Loucy (cell line): ENCODE measurements at regions not wholly inside any gene's neighbourhood (a gene's known extent, or its start where the extent isn't known, plus 50 kb on each side); places are given as distances from the start of the nearest gene placed in this dataset.

Source experiments
- H2AFZ ChIP-seq: fragments of 200-600 bp; sonication (generic); 2 replicates; pipeline ENCODE4 v1.6.0; 2016; ENCODE audit warnings: antibody characterized with exemption, mild to moderate bottlenecking, low read length, moderate library complexity
- H3F3A ChIP-seq: fragments of 200-600 bp; 2 replicates; pipeline ENCODE4 v1.6.0; 2016; ENCODE audit warnings: antibody characterized with exemption, low read depth, mild to moderate bottlenecking
- H3K27me3 ChIP-seq: fragments of 200-600 bp; sonication (generic); 2 replicates; pipeline ENCODE4 v1.6.1; 2014; ENCODE audit warnings: low read length, mild to moderate bottlenecking; ENCODE audit not compliant: insufficient read depth, poor library complexity, severe bottlenecking
- H3K36me3 ChIP-seq: fragments of 200-600 bp; sonication (generic); 2 replicates; pipeline ENCODE4 v1.6.1; 2016; ENCODE audit warnings: low read length; ENCODE audit not compliant: insufficient read depth
- H3K4me1 ChIP-seq: fragments of 200-600 bp; sonication (generic); 2 replicates; pipeline ENCODE4 v1.5.1; 2014; ENCODE audit warnings: low read length, mild to moderate bottlenecking; ENCODE audit not compliant: insufficient read depth, poor library complexity, severe bottlenecking
- H3K4me2 ChIP-seq: fragments of 200-600 bp; sonication (generic); 2 replicates; pipeline ENCODE4 v1.6.0; 2014; ENCODE audit warnings: antibody characterized with exemption, low read length, low read depth, mild to moderate bottlenecking; ENCODE audit not compliant: poor library complexity, severe bottlenecking
- H3K4me3 ChIP-seq: fragments of 200-600 bp; sonication (generic); 2 replicates; pipeline ENCODE4 v1.5.1; 2014; ENCODE audit warnings: low read length, mild to moderate bottlenecking, mixed read lengths; ENCODE audit not compliant: poor library complexity, severe bottlenecking
- H3K79me2 ChIP-seq: fragments of 200-600 bp; sonication (generic); 2 replicates; pipeline ENCODE4 v1.6.1; 2014; ENCODE audit warnings: low read length; ENCODE audit not compliant: insufficient read depth
- H3K9ac ChIP-seq: fragments of 200-600 bp; sonication (generic); 2 replicates; pipeline ENCODE4 v1.6.0; 2014; ENCODE audit warnings: mild to moderate bottlenecking, low read depth, low read length, moderate library complexity; ENCODE audit not compliant: poor library complexity, severe bottlenecking
- H3K9me2 ChIP-seq: fragments of 200-600 bp; sonication (generic); replicated peaks from 2 replicates; pipeline ENCODE4 v1.6.1; 2016; ENCODE audit warnings: low read depth, low read length, mixed read lengths
- H3K9me3 ChIP-seq: fragments of 200-600 bp; sonication (generic); 2 replicates; pipeline ENCODE4 v1.6.1; 2014; ENCODE audit warnings: mild to moderate bottlenecking, antibody characterized with exemption, low read length, low read depth; ENCODE audit not compliant: insufficient read depth
- H4K20me1 ChIP-seq: fragments of 200-600 bp; sonication (generic); 2 replicates; pipeline ENCODE4 v1.6.0; 2014; ENCODE audit warnings: antibody characterized with exemption, low read length, mild to moderate bottlenecking; ENCODE audit not compliant: insufficient read depth, poor library complexity, severe bottlenecking
- CTCF ChIP-seq: fragments of 200-600 bp; sonication (generic); conservative IDR thresholded peaks from 2 replicates; pipeline ENCODE4 v1.5.1; 2014; ENCODE audit warnings: mild to moderate bottlenecking, antibody characterized with exemption, low read length
- EZH2phosphoT487 ChIP-seq: fragments of 200-600 bp; IDR thresholded peaks from 2 replicates; pipeline ENCODE4 v1.6.1; 2018; ENCODE audit warnings: antibody characterized with exemption, mild to moderate bottlenecking, moderate library complexity, borderline replicate concordance

- H4K20me1 ChIP-seq: no peaks in the 10 kb centered on the region
- no peaks in the 10 kb centered on the region for H3K27me3 ChIP-seq
- no peaks in the 10 kb centered on the region for H3K36me3 ChIP-seq
- H2AFZ ChIP-seq: no peak overlapping the region
- no peaks in the 10 kb centered on the region for H3F3A ChIP-seq
- no peaks in the 10 kb centered on the region for H3K4me1 ChIP-seq
- TF ChIP-seq CTCF: no peak
- no peak for TF ChIP-seq EZH2phosphoT487
- no peak overlapping the region for H3K4me3 ChIP-seq
- H3K9ac ChIP-seq: no peak overlapping the region
- no peak overlapping the region for H3K4me2 ChIP-seq
- H3K79me2 ChIP-seq: no peaks in the 10 kb centered on the region
- H3K9me2 ChIP-seq: no peaks in the 10 kb centered on the region
- H3K9me3 ChIP-seq: 0 out of 2 replicates have a peak, but pooled peaks cover 4% of the 10 kb centered on the region
Measured at GRCh38 chr5:6112538-6112937, 265.8 kb downstream of the MED10 start.

- no peaks in the 10 kb centered on the region for H3F3A ChIP-seq
- H3K4me3 ChIP-seq: no peak overlapping the region
- TF ChIP-seq CTCF (no peak), EZH2phosphoT487 (no peak)
- 0 out of 2 replicates have a peak, but pooled peaks cover 4% of the 10 kb centered on the region for H3K9me3 ChIP-seq
- H3K9ac ChIP-seq: no peak overlapping the region
- H3K9me2 ChIP-seq: no peaks in the 10 kb centered on the region
- H2AFZ ChIP-seq: no peak overlapping the region
- no peaks in the 10 kb centered on the region for H3K27me3 ChIP-seq
- H4K20me1 ChIP-seq: no peaks in the 10 kb centered on the region
- no peak overlapping the region for H3K4me2 ChIP-seq
- no peaks in the 10 kb centered on the region for H3K79me2 ChIP-seq
- no peaks in the 10 kb centered on the region for H3K4me1 ChIP-seq
- H3K36me3 ChIP-seq: no peaks in the 10 kb centered on the region
Measured at GRCh38 chr5:6112125-6112524, 266.2 kb downstream of the MED10 start.

GRCh38 chr5:6111131-6111530 is 267.2 kb downstream of the MED10 start:
- H3K4me1 ChIP-seq: no peaks in the 10 kb centered on the region
- H2AFZ ChIP-seq: no peak overlapping the region
- H3K4me2 ChIP-seq: no peak overlapping the region
- no peak for TF ChIP-seq CTCF
- TF ChIP-seq EZH2phosphoT487: no peak
- no peaks in the 10 kb centered on the region for H3K79me2 ChIP-seq
- no peaks in the 10 kb centered on the region for H3F3A ChIP-seq
- H3K36me3 ChIP-seq: no peaks in the 10 kb centered on the region
- peaks cover 4% of the 10 kb centered on the region; the same call in 1 of the 2 replicates for H3K9me3 ChIP-seq
- no peaks in the 10 kb centered on the region for H3K27me3 ChIP-seq
- H3K4me3 ChIP-seq: no peak overlapping the region
- no peak overlapping the region for H3K9ac ChIP-seq
- no peaks in the 10 kb centered on the region for H4K20me1 ChIP-seq
- no peaks in the 10 kb centered on the region for H3K9me2 ChIP-seq
